ENCODE measurements at regions not wholly inside any gene's neighbourhood (a gene's known extent, or its start where the extent isn't known, plus 50 kb on each side); places are given as distances from the start of the nearest gene placed in this dataset.

DNA sequence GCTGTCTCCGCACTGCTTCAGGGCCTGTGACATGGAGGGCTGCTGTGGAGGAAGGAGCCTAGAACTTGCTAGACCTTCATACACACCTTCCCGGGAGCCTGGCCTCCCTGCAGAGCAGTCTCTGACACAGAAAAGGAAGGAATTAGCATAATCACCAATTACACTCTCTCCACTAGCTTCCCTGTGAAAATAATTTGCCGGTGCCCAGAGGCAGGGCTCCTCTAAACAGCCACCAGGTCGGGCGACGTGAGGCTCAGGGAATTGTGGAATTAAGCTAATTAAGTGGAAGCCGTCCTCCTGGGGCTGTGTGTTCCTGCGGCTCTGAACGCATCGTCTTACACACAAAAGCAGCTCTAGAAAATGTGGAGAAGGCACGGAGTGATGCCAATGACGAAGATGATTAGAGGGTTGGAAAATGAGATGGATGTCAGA is 82.6 kb downstream of the NENF start:
- TF ChIP-seq, protein P1, sequence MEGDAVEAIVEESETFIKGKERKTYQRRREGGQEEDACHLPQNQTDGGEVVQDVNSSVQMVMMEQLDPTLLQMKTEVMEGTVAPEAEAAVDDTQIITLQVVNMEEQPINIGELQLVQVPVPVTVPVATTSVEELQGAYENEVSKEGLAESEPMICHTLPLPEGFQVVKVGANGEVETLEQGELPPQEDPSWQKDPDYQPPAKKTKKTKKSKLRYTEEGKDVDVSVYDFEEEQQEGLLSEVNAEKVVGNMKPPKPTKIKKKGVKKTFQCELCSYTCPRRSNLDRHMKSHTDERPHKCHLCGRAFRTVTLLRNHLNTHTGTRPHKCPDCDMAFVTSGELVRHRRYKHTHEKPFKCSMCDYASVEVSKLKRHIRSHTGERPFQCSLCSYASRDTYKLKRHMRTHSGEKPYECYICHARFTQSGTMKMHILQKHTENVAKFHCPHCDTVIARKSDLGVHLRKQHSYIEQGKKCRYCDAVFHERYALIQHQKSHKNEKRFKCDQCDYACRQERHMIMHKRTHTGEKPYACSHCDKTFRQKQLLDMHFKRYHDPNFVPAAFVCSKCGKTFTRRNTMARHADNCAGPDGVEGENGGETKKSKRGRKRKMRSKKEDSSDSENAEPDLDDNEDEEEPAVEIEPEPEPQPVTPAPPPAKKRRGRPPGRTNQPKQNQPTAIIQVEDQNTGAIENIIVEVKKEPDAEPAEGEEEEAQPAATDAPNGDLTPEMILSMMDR (conservative IDR thresholded peaks at IDR 0.05 in 1 of 2, IDR thresholded peaks at IDR 0.05 in 1 of 2; ENCODE audit: low read depth in 1 of 2, low read length in 2 of 2): no peak
- no peak for TF ChIP-seq EZH2 (IDR thresholded peaks at IDR 0.05; ENCODE audit: low read length, missing control alignments)

Data from fibroblast of lung (primary cell).